ENCODE measurements at regions not wholly inside any gene's neighbourhood (a gene's known extent, or its start where the extent isn't known, plus 50 kb on each side); places are given as distances from the start of the nearest gene placed in this dataset.

DNA sequence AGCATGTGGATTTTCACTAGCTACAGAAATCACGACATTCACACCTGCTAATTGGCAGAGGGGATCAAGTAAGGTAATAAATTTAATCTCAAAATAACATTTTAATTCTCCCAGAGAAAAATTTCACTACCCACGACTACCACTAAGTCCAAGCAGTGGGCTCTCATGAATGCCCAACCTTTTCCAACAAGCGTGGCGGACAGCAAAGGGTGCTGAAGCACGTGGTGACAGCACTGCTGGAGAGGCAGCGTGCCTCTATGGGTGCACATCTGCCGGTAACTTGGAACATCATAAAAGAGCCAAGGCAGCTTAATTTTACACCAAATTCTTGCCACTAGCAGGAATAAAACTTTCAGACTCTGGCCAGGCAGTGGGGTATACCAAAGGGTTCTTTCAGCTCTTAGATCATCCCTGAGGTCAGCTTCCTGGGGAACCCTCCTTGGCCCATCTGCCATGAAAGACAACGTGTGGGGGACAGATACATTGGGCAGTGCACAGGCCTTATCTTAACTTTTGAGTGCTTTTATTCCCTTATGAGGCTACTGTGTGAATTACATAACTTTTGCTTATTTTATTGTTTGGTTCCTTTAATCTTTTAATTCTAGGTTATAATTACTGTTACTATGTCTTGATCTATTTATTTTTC, 206.7 kb upstream of the KCTD7 start:
- intact Hi-C loops (cut with DNase I), result no loop called here

DNA sequence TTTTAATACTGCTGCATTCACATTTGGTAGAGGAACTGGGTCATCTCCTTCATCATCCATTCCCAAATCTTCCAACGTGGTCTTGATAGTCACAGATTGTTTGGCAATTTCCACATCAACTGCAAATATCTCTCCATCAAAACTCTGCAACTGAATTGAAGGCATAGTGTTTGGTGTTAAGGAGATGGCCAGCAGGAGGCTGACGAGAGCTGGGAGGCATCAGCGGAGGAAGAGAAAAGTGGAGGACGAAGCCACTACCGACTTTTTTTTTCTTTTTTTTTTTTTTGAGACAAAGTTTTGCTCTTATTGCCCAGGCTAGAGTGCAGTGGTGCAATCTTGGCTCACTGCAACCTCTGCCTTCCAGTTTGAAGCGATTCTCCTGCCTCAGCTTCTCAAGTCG, 205.0 kb upstream of the KCTD7 start:
- H3K27ac ChIP-seq, result no peak overlapping the region
- no peaks in the 10 kb centered on the region for H3K27me3 ChIP-seq
- DNase-seq, result no peak
- H3K9me3 ChIP-seq, result no peaks in the 10 kb centered on the region
- intact Hi-C loops (cut with DNase I), result no loop called here
- H3K4me1 ChIP-seq, result no peaks in the 10 kb centered on the region
- WGBS, 2 donors, result 92 to 94% methylated on average over 7 of the region's 7 CpGs
- no peak overlapping the region for H3K4me3 ChIP-seq
- H3K36me3 ChIP-seq, result peaks cover 0 to 34% (median 0%) of the 10 kb centered on the region in 9 donors
- no peak for ATAC-seq
- TF ChIP-seq, protein P1, sequence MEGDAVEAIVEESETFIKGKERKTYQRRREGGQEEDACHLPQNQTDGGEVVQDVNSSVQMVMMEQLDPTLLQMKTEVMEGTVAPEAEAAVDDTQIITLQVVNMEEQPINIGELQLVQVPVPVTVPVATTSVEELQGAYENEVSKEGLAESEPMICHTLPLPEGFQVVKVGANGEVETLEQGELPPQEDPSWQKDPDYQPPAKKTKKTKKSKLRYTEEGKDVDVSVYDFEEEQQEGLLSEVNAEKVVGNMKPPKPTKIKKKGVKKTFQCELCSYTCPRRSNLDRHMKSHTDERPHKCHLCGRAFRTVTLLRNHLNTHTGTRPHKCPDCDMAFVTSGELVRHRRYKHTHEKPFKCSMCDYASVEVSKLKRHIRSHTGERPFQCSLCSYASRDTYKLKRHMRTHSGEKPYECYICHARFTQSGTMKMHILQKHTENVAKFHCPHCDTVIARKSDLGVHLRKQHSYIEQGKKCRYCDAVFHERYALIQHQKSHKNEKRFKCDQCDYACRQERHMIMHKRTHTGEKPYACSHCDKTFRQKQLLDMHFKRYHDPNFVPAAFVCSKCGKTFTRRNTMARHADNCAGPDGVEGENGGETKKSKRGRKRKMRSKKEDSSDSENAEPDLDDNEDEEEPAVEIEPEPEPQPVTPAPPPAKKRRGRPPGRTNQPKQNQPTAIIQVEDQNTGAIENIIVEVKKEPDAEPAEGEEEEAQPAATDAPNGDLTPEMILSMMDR (IDR thresholded peaks at IDR 0.05), result no peak

More for the DNA sequence above, 206.7 kb upstream of the KCTD7 start:
- H3K27me3 ChIP-seq, result no peaks in the 10 kb centered on the region
- no peaks in the 10 kb centered on the region for H3K4me1 ChIP-seq
- H3K27ac ChIP-seq, result no peak overlapping the region
- H3K36me3 ChIP-seq, result peaks cover 0 to 25% (median 0%) of the 10 kb centered on the region in 9 donors
- WGBS, 2 donors, result 76 to 80% methylated on average over 8 of the region's 8 CpGs
- no peak overlapping the region for H3K4me3 ChIP-seq
- DNase-seq (no peak), ATAC-seq (no peak)
- H3K9me3 ChIP-seq, result no peaks in the 10 kb centered on the region
- TF ChIP-seq, protein P1 (IDR thresholded peaks at IDR 0.05), result no peak

DNA sequence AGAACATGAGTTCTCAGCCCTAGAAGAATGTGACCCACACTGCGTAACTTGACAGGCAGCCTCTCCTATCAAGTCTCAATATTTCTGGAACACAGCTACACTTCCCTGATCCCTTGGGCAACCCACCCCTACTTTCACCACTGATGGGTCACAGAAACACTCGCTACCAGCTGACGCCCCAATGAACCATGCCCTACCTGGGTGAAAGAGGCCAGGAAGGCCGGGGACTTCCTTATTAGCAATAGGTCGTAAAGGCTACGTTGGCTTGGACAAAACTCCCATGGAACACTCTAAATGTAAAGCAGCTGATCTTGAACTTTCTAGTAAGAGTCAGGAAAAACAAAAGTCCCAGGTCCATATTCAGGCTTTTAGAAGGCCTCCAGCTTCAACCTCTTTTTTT, 202.3 kb upstream of the KCTD7 start:
- Histone ChIP-seq H3K36me3 (peaks cover 0 to 42% (median 0%) of the 10 kb centered on the region in 9 donors), H3K4me1 (no peaks in the 10 kb centered on the region), H3K4me3 (no peak overlapping the region), H3K9me3 (no peaks in the 10 kb centered on the region), H3K27me3 (no peaks in the 10 kb centered on the region), H3K27ac (no peak overlapping the region)
- TF ChIP-seq, protein P1 (IDR thresholded peaks at IDR 0.05), result no peak
- no peak for DNase-seq
- intact Hi-C loops (cut with DNase I), result no loop called here
- no peak for ATAC-seq
- WGBS, 2 donors, result 96% methylated on average over 6 of the region's 6 CpGs

DNA sequence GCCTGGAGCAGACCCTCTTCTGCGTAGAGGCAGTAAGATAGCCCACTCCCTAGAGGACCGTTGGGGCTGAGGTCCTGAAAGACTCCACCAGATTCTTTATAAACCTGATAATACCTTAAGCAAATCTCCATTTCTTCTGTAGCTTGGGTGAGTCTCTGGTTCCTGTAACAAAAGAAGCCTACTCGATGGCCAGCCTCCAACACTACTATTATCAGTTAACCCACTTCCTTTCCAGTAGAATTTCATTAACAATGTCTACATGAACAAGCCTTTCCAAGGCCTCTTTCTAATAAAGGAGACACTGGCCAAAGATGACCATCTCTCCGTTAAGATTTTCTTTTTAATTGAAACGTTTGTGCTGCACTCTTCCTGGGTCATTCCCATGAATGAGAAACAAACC, 201.7 kb upstream of the KCTD7 start:
- H3K4me3 ChIP-seq, result no peak overlapping the region
- H3K4me1 ChIP-seq, result no peaks in the 10 kb centered on the region
- H3K27ac ChIP-seq, result no peak overlapping the region
- DNase-seq, result no peak
- TF ChIP-seq, protein P1 (IDR thresholded peaks at IDR 0.05), result no peak
- no peaks in the 10 kb centered on the region for H3K27me3 ChIP-seq
- no peaks in the 10 kb centered on the region for H3K9me3 ChIP-seq
- no peak for ATAC-seq
- peaks cover 0 to 42% (median 0%) of the 10 kb centered on the region in 9 donors for H3K36me3 ChIP-seq
- intact Hi-C loops (cut with DNase I), result no loop called here
- 63 to 72% methylated on average over 5 of the region's 5 CpGs for WGBS, 2 donors
